ENCODE measurements at regions not wholly inside any gene's neighbourhood (a gene's known extent, or its start where the extent isn't known, plus 50 kb on each side); places are given as distances from the start of the nearest gene placed in this dataset.

GRCh38 chr20:12248481-12248880 lies 330.8 kb downstream of the BTBD3 start:
- TF ChIP-seq, protein P1, sequence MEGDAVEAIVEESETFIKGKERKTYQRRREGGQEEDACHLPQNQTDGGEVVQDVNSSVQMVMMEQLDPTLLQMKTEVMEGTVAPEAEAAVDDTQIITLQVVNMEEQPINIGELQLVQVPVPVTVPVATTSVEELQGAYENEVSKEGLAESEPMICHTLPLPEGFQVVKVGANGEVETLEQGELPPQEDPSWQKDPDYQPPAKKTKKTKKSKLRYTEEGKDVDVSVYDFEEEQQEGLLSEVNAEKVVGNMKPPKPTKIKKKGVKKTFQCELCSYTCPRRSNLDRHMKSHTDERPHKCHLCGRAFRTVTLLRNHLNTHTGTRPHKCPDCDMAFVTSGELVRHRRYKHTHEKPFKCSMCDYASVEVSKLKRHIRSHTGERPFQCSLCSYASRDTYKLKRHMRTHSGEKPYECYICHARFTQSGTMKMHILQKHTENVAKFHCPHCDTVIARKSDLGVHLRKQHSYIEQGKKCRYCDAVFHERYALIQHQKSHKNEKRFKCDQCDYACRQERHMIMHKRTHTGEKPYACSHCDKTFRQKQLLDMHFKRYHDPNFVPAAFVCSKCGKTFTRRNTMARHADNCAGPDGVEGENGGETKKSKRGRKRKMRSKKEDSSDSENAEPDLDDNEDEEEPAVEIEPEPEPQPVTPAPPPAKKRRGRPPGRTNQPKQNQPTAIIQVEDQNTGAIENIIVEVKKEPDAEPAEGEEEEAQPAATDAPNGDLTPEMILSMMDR (IDR thresholded peaks at IDR 0.05; ENCODE audit: extremely low read depth in 1 of 2, insufficient read depth in 1 of 2, low read depth in 1 of 2, low read length in 2 of 2) = no peak
- no peak for TF ChIP-seq POLR2AphosphoS5 (IDR thresholded peaks at IDR 0.05; ENCODE audit: insufficient read depth, low read depth, low read length)
- TF ChIP-seq JUN (IDR thresholded peaks at IDR 0.05; ENCODE audit: borderline replicate concordance, insufficient read depth, insufficient read length, low read depth) = no peak
- no peak for TF ChIP-seq GATA2 (IDR thresholded peaks at IDR 0.05; ENCODE audit: insufficient read depth, insufficient read length, low read depth, low read length)
